ENCODE measurements at regions not wholly inside any gene's neighbourhood (a gene's known extent, or its start where the extent isn't known, plus 50 kb on each side); places are given as distances from the start of the nearest gene placed in this dataset.

DNA sequence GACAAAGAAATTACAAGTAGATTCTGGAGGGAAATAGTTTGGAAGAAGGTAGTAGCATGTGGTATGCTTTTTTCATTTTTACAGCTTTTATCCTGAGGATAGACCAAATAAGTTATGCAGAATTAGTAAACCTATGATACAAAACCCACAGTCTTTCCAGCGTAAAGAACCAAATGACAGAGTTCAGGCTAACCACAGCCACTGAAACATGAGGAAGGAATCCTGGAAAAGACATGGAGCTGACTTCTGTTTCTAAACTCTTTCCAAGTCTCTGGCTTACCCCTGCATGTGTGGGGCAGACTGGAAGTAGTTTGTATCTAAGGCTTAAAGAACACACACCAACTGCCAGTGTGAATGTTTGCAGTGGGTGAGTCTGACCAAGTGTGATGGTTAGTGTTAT lies 258.4 kb upstream of the TENM4 start:
- TF ChIP-seq POLR2A (IDR thresholded peaks at IDR 0.05): no peak
- TF ChIP-seq, protein P1, sequence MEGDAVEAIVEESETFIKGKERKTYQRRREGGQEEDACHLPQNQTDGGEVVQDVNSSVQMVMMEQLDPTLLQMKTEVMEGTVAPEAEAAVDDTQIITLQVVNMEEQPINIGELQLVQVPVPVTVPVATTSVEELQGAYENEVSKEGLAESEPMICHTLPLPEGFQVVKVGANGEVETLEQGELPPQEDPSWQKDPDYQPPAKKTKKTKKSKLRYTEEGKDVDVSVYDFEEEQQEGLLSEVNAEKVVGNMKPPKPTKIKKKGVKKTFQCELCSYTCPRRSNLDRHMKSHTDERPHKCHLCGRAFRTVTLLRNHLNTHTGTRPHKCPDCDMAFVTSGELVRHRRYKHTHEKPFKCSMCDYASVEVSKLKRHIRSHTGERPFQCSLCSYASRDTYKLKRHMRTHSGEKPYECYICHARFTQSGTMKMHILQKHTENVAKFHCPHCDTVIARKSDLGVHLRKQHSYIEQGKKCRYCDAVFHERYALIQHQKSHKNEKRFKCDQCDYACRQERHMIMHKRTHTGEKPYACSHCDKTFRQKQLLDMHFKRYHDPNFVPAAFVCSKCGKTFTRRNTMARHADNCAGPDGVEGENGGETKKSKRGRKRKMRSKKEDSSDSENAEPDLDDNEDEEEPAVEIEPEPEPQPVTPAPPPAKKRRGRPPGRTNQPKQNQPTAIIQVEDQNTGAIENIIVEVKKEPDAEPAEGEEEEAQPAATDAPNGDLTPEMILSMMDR (IDR thresholded peaks at IDR 0.05): no peak

Measured in heart left ventricle (tissue), 13 donors.